ENCODE measurements at regions not wholly inside any gene's neighbourhood (a gene's known extent, or its start where the extent isn't known, plus 50 kb on each side); places are given as distances from the start of the nearest gene placed in this dataset.

DNA sequence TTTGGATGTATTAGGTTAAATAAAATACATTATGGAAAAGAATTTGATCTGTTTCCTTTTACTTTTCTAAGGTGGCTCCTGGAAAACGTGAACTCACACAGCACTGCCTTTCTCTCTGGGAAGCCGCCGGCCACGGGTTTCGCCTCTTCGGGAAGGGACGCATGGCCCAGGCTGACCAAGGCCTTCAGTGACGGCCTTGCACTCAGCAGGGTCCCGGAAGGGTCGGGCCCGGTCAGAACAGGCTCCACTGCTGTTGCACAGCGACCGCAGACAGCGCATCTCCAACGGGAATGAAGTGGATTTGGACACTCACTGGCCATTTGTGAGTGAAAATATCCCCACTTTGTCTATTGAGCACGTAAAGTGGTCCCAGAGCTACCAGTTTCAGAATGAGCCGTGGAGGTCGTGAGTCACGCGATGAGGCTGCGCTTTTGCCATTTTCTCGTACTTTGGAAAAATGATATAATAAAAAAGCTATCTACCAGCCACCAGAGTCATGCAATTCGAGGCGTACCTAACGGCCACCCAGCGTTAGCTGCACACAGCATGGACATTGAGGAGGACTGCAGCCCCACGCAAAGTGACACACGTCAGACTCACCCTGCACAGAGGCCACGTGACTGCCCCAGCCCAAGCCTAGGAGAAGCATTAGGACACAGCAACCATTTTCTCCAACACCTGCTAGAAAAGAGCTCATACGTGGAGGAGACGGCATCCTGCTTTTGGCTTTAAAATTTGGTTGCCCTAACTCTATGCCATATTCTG, 244.3 kb downstream of the TTLL2 start:
- no peaks in the 10 kb centered on the region for H3K9me3 Mint-ChIP-seq
- no peak overlapping the region for H3K4me3 Mint-ChIP-seq
- H3K4me1 Mint-ChIP-seq (ENCODE audit: unreplicated experiment), result peaks cover 12% of the 10 kb centered on the region
- H3K36me3 Mint-ChIP-seq, result no peaks in the 10 kb centered on the region
- no peaks in the 10 kb centered on the region for H3K27me3 Mint-ChIP-seq
- H3K27ac Mint-ChIP-seq, result no peak overlapping the region
- TF ChIP-seq, protein P1, sequence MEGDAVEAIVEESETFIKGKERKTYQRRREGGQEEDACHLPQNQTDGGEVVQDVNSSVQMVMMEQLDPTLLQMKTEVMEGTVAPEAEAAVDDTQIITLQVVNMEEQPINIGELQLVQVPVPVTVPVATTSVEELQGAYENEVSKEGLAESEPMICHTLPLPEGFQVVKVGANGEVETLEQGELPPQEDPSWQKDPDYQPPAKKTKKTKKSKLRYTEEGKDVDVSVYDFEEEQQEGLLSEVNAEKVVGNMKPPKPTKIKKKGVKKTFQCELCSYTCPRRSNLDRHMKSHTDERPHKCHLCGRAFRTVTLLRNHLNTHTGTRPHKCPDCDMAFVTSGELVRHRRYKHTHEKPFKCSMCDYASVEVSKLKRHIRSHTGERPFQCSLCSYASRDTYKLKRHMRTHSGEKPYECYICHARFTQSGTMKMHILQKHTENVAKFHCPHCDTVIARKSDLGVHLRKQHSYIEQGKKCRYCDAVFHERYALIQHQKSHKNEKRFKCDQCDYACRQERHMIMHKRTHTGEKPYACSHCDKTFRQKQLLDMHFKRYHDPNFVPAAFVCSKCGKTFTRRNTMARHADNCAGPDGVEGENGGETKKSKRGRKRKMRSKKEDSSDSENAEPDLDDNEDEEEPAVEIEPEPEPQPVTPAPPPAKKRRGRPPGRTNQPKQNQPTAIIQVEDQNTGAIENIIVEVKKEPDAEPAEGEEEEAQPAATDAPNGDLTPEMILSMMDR (conservative IDR thresholded peaks at IDR 0.05), result no peak
- DNase-seq (ENCODE audit: extremely low spot score, unreplicated experiment), result peak; percentile 36

DNA sequence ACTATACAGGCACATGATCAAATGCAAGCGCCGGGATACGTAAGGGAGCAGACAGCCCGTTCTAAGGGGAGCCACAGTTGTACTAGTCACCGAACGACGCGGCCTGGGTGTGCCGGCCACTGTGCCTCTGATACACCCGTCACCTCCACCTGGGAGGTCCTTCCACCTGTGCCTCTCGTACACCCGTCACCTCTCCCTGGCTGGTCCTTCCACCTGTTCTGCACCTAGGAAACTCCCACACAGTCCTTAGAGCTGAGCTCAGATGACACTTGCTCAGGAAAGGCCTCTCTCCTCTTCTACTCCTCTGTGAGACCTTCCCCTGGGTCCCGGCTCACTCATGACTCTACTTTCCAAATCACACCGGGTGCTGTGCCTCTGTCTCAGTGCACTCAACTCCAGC, 245.0 kb downstream of the TTLL2 start:
- TF ChIP-seq, protein P1 (conservative IDR thresholded peaks at IDR 0.05), result no peak
- Mint-ChIP-seq H3K36me3 (no peaks in the 10 kb centered on the region), H3K27ac (no peak overlapping the region), H3K4me3 (no peak overlapping the region), H3K27me3 (no peaks in the 10 kb centered on the region), H3K4me1 (ENCODE audit: unreplicated experiment) (peaks cover 12% of the 10 kb centered on the region), H3K9me3 (no peaks in the 10 kb centered on the region)
- peak; percentile 39 for DNase-seq (ENCODE audit: extremely low spot score, unreplicated experiment)

DNA sequence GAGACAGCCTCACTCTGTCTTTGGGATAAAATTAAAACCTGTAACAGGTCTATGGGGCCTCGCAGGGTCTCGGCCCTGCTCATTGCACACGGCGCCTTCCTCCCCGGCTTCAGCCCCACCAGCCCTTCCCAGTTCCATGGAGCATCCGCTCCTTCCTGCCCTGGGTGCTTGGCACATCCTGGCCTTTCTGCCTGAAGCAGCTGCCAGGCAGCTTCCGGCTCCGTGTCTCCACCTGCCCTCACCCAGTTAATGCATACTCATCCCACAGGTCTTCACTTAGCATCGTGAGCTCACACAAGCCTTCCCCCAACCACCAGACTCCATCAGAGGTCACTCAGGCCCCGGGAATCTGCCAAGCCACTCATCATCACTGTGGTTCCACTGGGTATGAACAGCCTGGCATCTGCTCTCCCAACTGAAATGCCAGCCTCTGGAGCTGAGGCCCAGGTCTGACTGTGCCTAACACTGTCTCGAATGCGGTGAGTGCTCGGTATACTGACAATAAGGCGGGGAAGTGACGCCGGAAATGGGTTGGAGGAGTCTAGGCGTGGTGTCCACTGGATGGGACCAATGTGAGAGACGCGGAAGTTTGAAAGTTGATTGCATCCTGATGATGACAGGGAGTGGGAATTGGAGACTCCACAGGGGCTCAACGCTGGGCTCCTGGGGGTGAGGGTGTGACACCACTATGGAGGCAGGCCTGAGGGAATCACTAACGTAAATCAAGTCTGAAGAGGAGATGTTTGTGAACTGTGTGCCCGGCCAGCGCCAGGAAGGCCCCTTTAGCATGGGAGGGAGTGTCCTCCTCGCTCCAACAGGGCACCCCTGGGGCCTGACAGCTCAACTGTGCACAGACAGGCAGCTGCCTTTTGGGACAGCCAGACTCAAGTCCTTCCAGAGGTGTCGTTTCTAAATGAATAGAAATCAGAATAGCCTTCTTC, 245.8 kb downstream of the TTLL2 start:
- Mint-ChIP-seq H3K9me3 (no peaks in the 10 kb centered on the region), H3K36me3 (no peaks in the 10 kb centered on the region), H3K4me3 (no peak overlapping the region), H3K4me1 (ENCODE audit: unreplicated experiment) (peaks cover 11% of the 10 kb centered on the region), H3K27me3 (no peaks in the 10 kb centered on the region), H3K27ac (no peak overlapping the region)
- peak; percentile 62 for DNase-seq (ENCODE audit: extremely low spot score, unreplicated experiment)
- TF ChIP-seq, protein P1 (conservative IDR thresholded peaks at IDR 0.05), result no peak

DNA sequence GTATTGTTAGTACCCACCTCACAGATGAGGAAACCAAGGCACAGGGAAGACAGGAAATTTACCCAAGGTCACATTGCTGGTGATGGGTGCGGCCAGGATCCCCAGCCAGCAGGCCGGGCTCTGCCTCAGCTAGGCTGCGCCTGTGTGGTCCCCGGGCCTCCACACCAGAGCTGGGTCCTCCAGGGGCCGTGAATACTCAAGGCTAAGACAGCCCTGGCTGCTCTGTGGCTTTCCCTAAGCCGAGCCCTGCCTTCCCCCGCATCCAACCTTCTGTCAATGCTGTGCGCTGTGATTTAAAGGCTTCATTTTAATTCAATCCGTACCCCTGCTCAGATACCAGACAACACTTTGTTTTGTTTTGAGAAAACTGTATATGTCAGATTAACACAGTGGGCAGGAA, 246.7 kb downstream of the TTLL2 start:
- Mint-ChIP-seq H3K36me3 (no peaks in the 10 kb centered on the region), H3K27ac (no peak overlapping the region), H3K27me3 (no peaks in the 10 kb centered on the region), H3K4me3 (no peak overlapping the region), H3K9me3 (peaks cover 2% of the 10 kb centered on the region), H3K4me1 (ENCODE audit: unreplicated experiment) (peaks cover 12% of the 10 kb centered on the region)
- DNase-seq (ENCODE audit: extremely low spot score, unreplicated experiment), result peak; percentile 54
- TF ChIP-seq, protein P1 (conservative IDR thresholded peaks at IDR 0.05), result no peak

DNA sequence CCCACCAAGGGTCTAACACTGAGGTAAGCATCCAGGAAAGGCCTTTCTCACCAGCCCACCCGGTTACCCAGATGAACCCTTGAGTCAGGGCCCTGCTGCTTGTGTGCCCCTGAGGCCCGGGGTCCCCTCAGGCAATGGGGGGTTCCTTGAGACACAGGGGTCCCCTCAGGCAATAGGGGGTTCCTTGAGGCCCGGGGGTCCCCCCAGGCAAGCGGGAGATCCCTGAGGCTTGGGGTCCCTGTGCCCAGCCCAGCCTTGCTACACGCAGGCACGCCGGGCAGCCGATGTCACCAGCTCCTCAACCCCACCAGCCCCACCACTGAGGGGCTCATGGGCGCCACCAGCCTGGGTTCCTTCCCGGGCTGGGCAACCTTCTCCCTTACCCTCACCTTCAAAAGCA, 247.2 kb downstream of the TTLL2 start:
- Mint-ChIP-seq H3K27ac (no peak overlapping the region), H3K4me3 (no peak overlapping the region), H3K4me1 (ENCODE audit: unreplicated experiment) (peaks cover 18% of the 10 kb centered on the region), H3K9me3 (peaks cover 4% of the 10 kb centered on the region), H3K27me3 (no peaks in the 10 kb centered on the region), H3K36me3 (no peaks in the 10 kb centered on the region)
- TF ChIP-seq, protein P1 (conservative IDR thresholded peaks at IDR 0.05), result no peak
- DNase-seq (ENCODE audit: extremely low spot score, unreplicated experiment), result peak; percentile 62
